H1 (cell line): ENCODE measurements at regions not wholly inside any gene's neighbourhood (a gene's known extent, or its start where the extent isn't known, plus 50 kb on each side); places are given as distances from the start of the nearest gene placed in this dataset.

Experiments used
- CTCF ChIA-PET: fragments of 300-600 bp; sonication (Branson Sonifier 250); formaldehyde crosslinking; loops from one replicate; lab custom pipeline; 2021; ENCODE audit not compliant: partially characterized antibody; lab: Charles Lee
- POLR2A ChIA-PET: fragments of 300-600 bp; sonication (Branson Sonifier 250); formaldehyde crosslinking; loops from one replicate; lab custom pipeline; 2021; ENCODE audit warnings: inconsistent platforms; ENCODE audit not compliant: partially characterized antibody; lab: Charles Lee
- DNase-seq, 2 experiments: peaks; one replicate each; pipeline versions ENCODE4 v3.0.0 to v3.0.0-alpha.2; 2010 to 2022; ENCODE audit warnings: low spot score in 2 of 2, low read depth in 1 of 2, mixed read lengths in 1 of 2
- FAIRE-seq: peaks from 2 replicates; lab custom pipeline; 2011; peaks lifted over from hg19 to GRCh38; lab: Jason Lieb, UNC
- H2AFZ ChIP-seq: 2 replicates; pipeline ENCODE4 v1.8.1; 2012; ENCODE audit warnings: low read length, inconsistent platforms
- H2AK5ac ChIP-seq: 2 replicates; pipeline ENCODE4 v1.6.1; 2013; ENCODE audit warnings: low read depth, low read length
- H2BK120ac ChIP-seq: replicated peaks from 2 replicates; pipeline ENCODE3; 2013; ENCODE audit warnings: low read depth, low read length, inconsistent platforms
- H2BK12ac ChIP-seq: 2 replicates; pipeline ENCODE4 v1.6.1; 2013; ENCODE audit warnings: low read depth, low read length
- H2BK15ac ChIP-seq: 2 replicates; pipeline ENCODE4 v1.6.1; 2013; ENCODE audit warnings: low read length
- H2BK20ac ChIP-seq: 2 replicates; pipeline ENCODE4 v1.6.1; 2013; ENCODE audit warnings: low read length
- H2BK5ac ChIP-seq: 2 replicates; pipeline ENCODE4 v1.6.1; 2013; ENCODE audit warnings: low read depth, low read length
- H3K14ac ChIP-seq: 2 replicates; pipeline ENCODE4 v1.6.1; 2013; ENCODE audit warnings: inconsistent platforms; ENCODE audit not compliant: insufficient read length
- H3K18ac ChIP-seq: 2 replicates; pipeline ENCODE4 v1.6.1; 2013; ENCODE audit warnings: low read length; ENCODE audit errors: extremely low read depth
- H3K23ac ChIP-seq: 2 replicates; pipeline ENCODE4 v1.6.1; 2013; ENCODE audit warnings: inconsistent platforms; ENCODE audit not compliant: insufficient read length
- H3K23me2 ChIP-seq: 2 replicates; pipeline ENCODE4 v1.6.1; 2013; ENCODE audit warnings: low read depth, low read length
- H3K27ac ChIP-seq: 2 replicates; pipeline ENCODE4 v1.6.1; 2011; ENCODE audit warnings: low read depth, low read length, inconsistent platforms
- H3K27me3 ChIP-seq, 4 experiments: replicated peaks in 1 of 4; 1 replicate in 1 of 4; 2 replicates in 3 of 4; pipeline versions ENCODE4 v1.6.1 to v1.8.1; 2011 to 2013; ENCODE audit warnings: low read length in 3 of 4, mild to moderate bottlenecking in 3 of 4, inconsistent platforms in 2 of 4, mixed read lengths in 2 of 4, moderate library complexity in 1 of 4; ENCODE audit not compliant: control insufficient read depth in 3 of 4, insufficient read depth in 3 of 4; ENCODE audit errors: extremely low read depth in 1 of 4
- H3K36me3 ChIP-seq, 4 experiments: 2 replicates each; pipeline versions ENCODE4 v1.6.1 to v1.8.1; 2011 to 2013; ENCODE audit warnings: mild to moderate bottlenecking in 4 of 4, low read length in 3 of 4, moderate library complexity in 2 of 4, control low read depth in 1 of 4, inconsistent platforms in 1 of 4; ENCODE audit not compliant: insufficient read depth in 4 of 4, control insufficient read depth in 2 of 4
- H3K4ac ChIP-seq: replicated peaks from 2 replicates; pipeline ENCODE3; 2013; ENCODE audit warnings: low read length, low read depth, mixed read lengths, inconsistent platforms; ENCODE audit not compliant: insufficient read length
- H3K4me1 ChIP-seq, 4 experiments: replicated peaks in 1 of 4; 1 replicate in 1 of 4; 2 replicates in 3 of 4; pipeline versions ENCODE4 v1.6.1 to v1.8.1; 2011 to 2013; ENCODE audit warnings: low read length in 3 of 4, inconsistent platforms in 2 of 4, mixed read lengths in 1 of 4; ENCODE audit not compliant: insufficient read depth in 4 of 4, control insufficient read depth in 3 of 4
- H3K4me2 ChIP-seq, 2 experiments: 2 replicates each; pipeline versions ENCODE4 v1.6.1 to v1.8.1; 2011 to 2013; ENCODE audit warnings: low read depth in 2 of 2, low read length in 2 of 2, control low read depth in 1 of 2, inconsistent platforms in 1 of 2, mild to moderate bottlenecking in 1 of 2; ENCODE audit not compliant: insufficient read depth in 1 of 2
- H3K4me3 ChIP-seq, 4 experiments: fragments of 200-600, 300-600 bp in 1 of 4; sonication (generic), shearing (Covaris generic), sonication (Bioruptor Twin) in 1 of 4; 2 replicates each; pipeline versions ENCODE4 v1.5.1 to v1.8.1; 2011 to 2016; ENCODE audit warnings: low read length in 4 of 4, low read depth in 3 of 4, control low read depth in 2 of 4, inconsistent platforms in 2 of 4, mild to moderate bottlenecking in 2 of 4, mixed read lengths in 1 of 4, moderate library complexity in 1 of 4; ENCODE audit not compliant: insufficient read depth in 2 of 4; ENCODE audit errors: extremely low read depth in 1 of 4
- H3K56ac ChIP-seq: replicated peaks from 2 replicates; pipeline ENCODE3; 2013; ENCODE audit warnings: low read depth, mild to moderate bottlenecking, mixed read lengths, low read length, inconsistent platforms; ENCODE audit not compliant: insufficient read length
- H3K79me1 ChIP-seq: 2 replicates; pipeline ENCODE4 v1.6.1; 2013; ENCODE audit warnings: low read depth, low read length, control low read depth
- H3K79me2 ChIP-seq, 2 experiments: 2 replicates each; pipeline versions ENCODE4 v1.6.1 to v1.8.1; 2012 to 2013; ENCODE audit warnings: low read length in 2 of 2, mild to moderate bottlenecking in 2 of 2, inconsistent platforms in 1 of 2; ENCODE audit not compliant: insufficient read depth in 2 of 2, control insufficient read depth in 1 of 2
- H3K9ac ChIP-seq, 4 experiments: replicated peaks in 1 of 4; 1 replicate in 1 of 4; 2 replicates in 3 of 4; pipeline versions ENCODE4 v1.6.1 to v1.8.1; 2011 to 2013; ENCODE audit warnings: low read depth in 3 of 4, low read length in 3 of 4, control low read depth in 2 of 4, mild to moderate bottlenecking in 2 of 4, moderate library complexity in 2 of 4, inconsistent platforms in 1 of 4; ENCODE audit errors: extremely low read depth in 1 of 4
- H3K9me3 ChIP-seq, 2 experiments: 2 replicates each; pipeline versions ENCODE4 v1.6.1 to v1.8.1; 2012 to 2013; ENCODE audit warnings: mild to moderate bottlenecking in 2 of 2, moderate library complexity in 2 of 2, control low read depth in 1 of 2, inconsistent platforms in 1 of 2, low read depth in 1 of 2, low read length in 1 of 2, mixed read lengths in 1 of 2; ENCODE audit not compliant: insufficient read depth in 2 of 2
- H4K20me1 ChIP-seq, 2 experiments: replicated peaks in 1 of 2; 2 replicates each; pipeline versions ENCODE3 to v1.8.1; 2011 to 2013; ENCODE audit warnings: inconsistent platforms in 2 of 2, low read length in 2 of 2, mild to moderate bottlenecking in 1 of 2; ENCODE audit not compliant: insufficient read depth in 2 of 2, control insufficient read depth in 1 of 2
- H4K5ac ChIP-seq: 2 replicates; pipeline ENCODE4 v1.6.1; 2013; ENCODE audit warnings: low read length, low read depth, mixed read lengths, inconsistent platforms; ENCODE audit not compliant: insufficient read length
- H4K8ac ChIP-seq: 2 replicates; pipeline ENCODE4 v1.8.0; 2013; ENCODE audit warnings: mild to moderate bottlenecking, moderate library complexity, low read length, inconsistent platforms; ENCODE audit not compliant: insufficient read depth; ENCODE audit errors: extremely low read depth
- H4K91ac ChIP-seq: replicated peaks from 2 replicates; pipeline ENCODE3; 2013; ENCODE audit warnings: low read length, mixed read lengths, inconsistent platforms; ENCODE audit not compliant: insufficient read length
- CBX5 ChIP-seq: fragments of 300-800, 300-1000 bp; sonication (generic); IDR thresholded peaks from 2 replicates; pipeline ENCODE4 v1.7.1; 2016; ENCODE audit warnings: antibody characterized with exemption, low read length, low read depth
- CBX8 ChIP-seq: fragments of 300-800, 300-1000 bp; sonication (generic); IDR thresholded peaks from 2 replicates; pipeline ENCODE4 v1.7.1; 2016; ENCODE audit warnings: low read depth, low read length, borderline replicate concordance
- CEBPB ChIP-seq: IDR thresholded peaks from 2 replicates; pipeline ENCODE4 v1.6.1; 2012; ENCODE audit warnings: low read depth, low read length
- CTBP2 ChIP-seq: IDR thresholded peaks from 2 replicates; pipeline ENCODE4 v1.7.0; 2011; ENCODE audit warnings: borderline replicate concordance, mild to moderate bottlenecking, moderate library complexity, mixed read lengths, low read length; ENCODE audit not compliant: insufficient read depth, insufficient read length
- EZH2 ChIP-seq: fragments of 200-600 bp; sonication (generic); IDR thresholded peaks from 2 replicates; pipeline ENCODE4 v1.7.1; 2012; ENCODE audit warnings: low read depth, mild to moderate bottlenecking, moderate library complexity, low read length, inconsistent platforms; ENCODE audit not compliant: severe bottlenecking
- GABPA ChIP-seq: IDR thresholded peaks from 2 replicates; pipeline ENCODE4 v1.6.1; 2011; ENCODE audit warnings: mild to moderate bottlenecking, low read length, moderate library complexity, borderline replicate concordance; ENCODE audit not compliant: insufficient read depth
- NRF1 ChIP-seq: IDR thresholded peaks from 2 replicates; pipeline ENCODE4 v1.6.1; 2011; ENCODE audit warnings: mild to moderate bottlenecking, low read depth, low read length, improper control_type of control experiment
- POLR2A ChIP-seq, 2 experiments: IDR thresholded peaks; 1 replicate in 1 of 2; 2 replicates in 1 of 2; pipeline ENCODE4 v1.6.1; 2011; ENCODE audit warnings: low read depth in 2 of 2, low read length in 2 of 2, mild to moderate bottlenecking in 2 of 2; ENCODE audit errors: control extremely low read depth in 1 of 2
- POU5F1 ChIP-seq: IDR thresholded peaks from 2 replicates; pipeline ENCODE4 v1.6.1; 2011; ENCODE audit warnings: low read depth, mild to moderate bottlenecking, low read length, moderate library complexity
- RFX5 ChIP-seq: IDR thresholded peaks from 2 replicates; pipeline ENCODE4 v1.6.1; 2011; ENCODE audit warnings: low read depth, low read length, improper control_type of control experiment, borderline replicate concordance
- RNF2 ChIP-seq: fragments of 200-900, 300-1000 bp; sonication (generic); IDR thresholded peaks from 2 replicates; pipeline ENCODE4 v1.7.1; 2016; ENCODE audit warnings: borderline replicate concordance, low read depth, mild to moderate bottlenecking, antibody characterized with exemption, low read length; ENCODE audit not compliant: poor library complexity, severe bottlenecking; ENCODE audit errors: missing control alignments
- RXRA ChIP-seq: IDR thresholded peaks from 2 replicates; pipeline ENCODE4 v1.6.1; 2011; ENCODE audit warnings: low read depth, mild to moderate bottlenecking, low read length, moderate library complexity; ENCODE audit not compliant: insufficient read depth
- WGBS, 2 experiments: shearing (Covaris generic) in 1 of 2; methylation state at CpG; one replicate each; pipeline versions ENCODE4 v1.1.6 to v1.1.7; 2013 to 2015; ENCODE audit warnings: low lambda C conversion rate in 2 of 2, mixed read lengths in 2 of 2, inconsistent platforms in 1 of 2, low coverage in 1 of 2, missing lambda C conversion rate in 1 of 2; ENCODE audit not compliant: insufficient replicate concordance in 2 of 2, insufficient coverage in 1 of 2, insufficient read length in 1 of 2; ENCODE audit errors: extremely low coverage in 1 of 2, missing lambda C conversion rate in 1 of 2; 5-methylcytosine and 5-hydroxymethylcytosine counted together

GRCh38 chr3:165378761-165379160 lies 182.6 kb upstream of the SLITRK3 start:
- Histone ChIP-seq H2BK15ac (no peak overlapping the region), H4K5ac (no peak overlapping the region), H3K79me1 (no peaks in the 10 kb centered on the region), H3K4me1 (no peaks in the 10 kb centered on the region), H3K27ac (no peak overlapping the region), H3K56ac (no peak overlapping the region), H3K18ac (no peak overlapping the region), H3K4ac (no peak overlapping the region), H2AFZ (no peak overlapping the region), H4K20me1 (no peaks in the 10 kb centered on the region), H2BK20ac (no peak overlapping the region), H3K9me3 (no peaks in the 10 kb centered on the region), H3K4me2 (no peak overlapping the region), H2BK120ac (no peak overlapping the region), H4K8ac (no peak overlapping the region), H2AK5ac (no peak overlapping the region), H2BK12ac (no peak overlapping the region), H2BK5ac (no peak overlapping the region), H4K91ac (no peak overlapping the region), H3K23me2 (no peaks in the 10 kb centered on the region), H3K9ac (no peak overlapping the region), H3K36me3 (no peaks in the 10 kb centered on the region), H3K4me3 (no peak overlapping the region), H3K79me2 (no peaks in the 10 kb centered on the region), H3K27me3 (no peaks in the 10 kb centered on the region), H3K23ac (no peak overlapping the region), H3K14ac (no peak overlapping the region)
- 95% methylated on average over 2 of the region's 2 CpGs; no CpG with 5 or more reads in 1 of the 2 experiments for WGBS, 2 experiments
- FAIRE-seq (no peak), DNase-seq (no peak)
- ChIA-PET CTCF (no interaction called here), POLR2A (no interaction called here)
- no peak for TF ChIP-seq POU5F1
- TF ChIP-seq POLR2A (IDR thresholded peaks at IDR 0.05; ENCODE audit: control extremely low read depth in 1 of 2, low read depth in 2 of 2, low read length in 2 of 2) = no peak
- TF ChIP-seq GABPA = no peak
- TF ChIP-seq CBX5 = no peak
- no peak for TF ChIP-seq RNF2
- no peak for TF ChIP-seq NRF1
- TF ChIP-seq EZH2 = no peak
- no peak for TF ChIP-seq RXRA
- no peak for TF ChIP-seq CEBPB
- no peak for TF ChIP-seq RFX5
- TF ChIP-seq CTBP2 = no peak
- TF ChIP-seq CBX8 = no peak
